ENCODE measurements at regions not wholly inside any gene's neighbourhood (a gene's known extent, or its start where the extent isn't known, plus 50 kb on each side); places are given as distances from the start of the nearest gene placed in this dataset.

DNA sequence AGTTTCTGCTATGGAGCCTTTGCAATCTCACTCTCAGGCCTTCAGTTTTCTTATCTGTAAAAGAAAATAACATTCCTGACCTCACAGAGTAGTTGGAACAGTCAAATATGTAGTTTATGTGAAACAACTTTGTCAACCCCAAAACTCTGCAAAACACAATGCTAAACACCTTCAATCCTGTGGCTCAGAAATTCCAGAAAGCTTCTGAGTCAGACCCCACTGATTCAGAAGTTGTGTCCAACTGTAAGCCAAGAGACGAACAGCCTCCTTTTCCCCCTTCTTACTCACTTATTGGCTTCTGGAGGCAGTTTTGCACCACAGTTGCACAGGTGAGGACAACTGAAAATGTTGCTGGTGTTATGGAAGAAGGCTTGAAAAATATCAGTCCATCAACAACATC, 52.9 kb downstream of the TMSB4Y start:
- H3K27me3 Mint-ChIP-seq (ENCODE audit: insufficient read depth), result no peaks in the 10 kb centered on the region
- no peak overlapping the region for H3K4me3 ChIP-seq (ENCODE audit: low read length)
- H3K9ac ChIP-seq (ENCODE audit: extremely low read depth, low read length, poor library complexity, severe bottlenecking), result no peak overlapping the region
- H3K4me3 Mint-ChIP-seq, result no peak overlapping the region
- DNase-seq, result no peak
- no peaks in the 10 kb centered on the region for H3K4me1 ChIP-seq (ENCODE audit: control insufficient read depth, insufficient read depth, low read length)
- no peaks in the 10 kb centered on the region for H3K9me3 ChIP-seq (ENCODE audit: control insufficient read depth, low read length)
- peaks cover 52% of the 10 kb centered on the region for H3K36me3 ChIP-seq (ENCODE audit: control insufficient read depth, insufficient read depth, low read length)
- 88% methylated on average over 1 of the region's 1 CpG; no CpG with 5 or more reads in 1 of the 2 experiments for WGBS, 2 experiments (ENCODE audit: insufficient coverage in 1 of 2, insufficient read length in 1 of 2)
- H3K36me3 Mint-ChIP-seq (ENCODE audit: low read depth), result no peaks in the 10 kb centered on the region
- no peak overlapping the region for H3K27ac ChIP-seq (ENCODE audit: low read depth, low read length)
- no peaks in the 10 kb centered on the region for H3K4me1 Mint-ChIP-seq
- no peak overlapping the region for H3K27ac Mint-ChIP-seq
- H3K27me3 ChIP-seq (ENCODE audit: control insufficient read depth, insufficient read depth, low read length, poor library complexity, severe bottlenecking), result no peaks in the 10 kb centered on the region
- no peaks in the 10 kb centered on the region for H3K9me3 Mint-ChIP-seq
- TF ChIP-seq, protein P1, sequence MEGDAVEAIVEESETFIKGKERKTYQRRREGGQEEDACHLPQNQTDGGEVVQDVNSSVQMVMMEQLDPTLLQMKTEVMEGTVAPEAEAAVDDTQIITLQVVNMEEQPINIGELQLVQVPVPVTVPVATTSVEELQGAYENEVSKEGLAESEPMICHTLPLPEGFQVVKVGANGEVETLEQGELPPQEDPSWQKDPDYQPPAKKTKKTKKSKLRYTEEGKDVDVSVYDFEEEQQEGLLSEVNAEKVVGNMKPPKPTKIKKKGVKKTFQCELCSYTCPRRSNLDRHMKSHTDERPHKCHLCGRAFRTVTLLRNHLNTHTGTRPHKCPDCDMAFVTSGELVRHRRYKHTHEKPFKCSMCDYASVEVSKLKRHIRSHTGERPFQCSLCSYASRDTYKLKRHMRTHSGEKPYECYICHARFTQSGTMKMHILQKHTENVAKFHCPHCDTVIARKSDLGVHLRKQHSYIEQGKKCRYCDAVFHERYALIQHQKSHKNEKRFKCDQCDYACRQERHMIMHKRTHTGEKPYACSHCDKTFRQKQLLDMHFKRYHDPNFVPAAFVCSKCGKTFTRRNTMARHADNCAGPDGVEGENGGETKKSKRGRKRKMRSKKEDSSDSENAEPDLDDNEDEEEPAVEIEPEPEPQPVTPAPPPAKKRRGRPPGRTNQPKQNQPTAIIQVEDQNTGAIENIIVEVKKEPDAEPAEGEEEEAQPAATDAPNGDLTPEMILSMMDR (conservative IDR thresholded peaks at IDR 0.05), result no peak

DNA sequence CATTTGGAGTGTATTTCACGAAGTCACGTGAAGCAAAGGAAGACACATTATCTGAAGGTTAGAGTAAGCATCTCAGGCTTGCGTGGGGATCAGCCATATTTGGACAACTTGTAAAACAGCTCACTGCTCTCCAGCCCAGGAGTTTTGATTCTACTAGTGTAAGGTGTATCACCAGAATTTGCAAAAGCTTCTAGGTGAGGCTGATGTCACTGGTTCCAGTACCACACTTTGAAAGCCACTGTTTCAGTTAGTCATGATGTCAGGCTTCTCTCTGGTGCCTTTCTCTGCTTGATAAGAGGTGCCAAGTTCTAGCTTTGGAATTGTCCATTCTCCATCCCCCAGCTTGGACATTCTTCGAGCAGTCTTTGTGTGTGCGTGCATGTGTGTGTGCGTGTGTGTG, 62.3 kb downstream of the TMSB4Y start:
- Histone ChIP-seq H3K27me3 (ENCODE audit: control insufficient read depth, insufficient read depth, low read length, poor library complexity, severe bottlenecking) (no peaks in the 10 kb centered on the region), H3K4me3 (ENCODE audit: low read length) (no peak overlapping the region), H3K27ac (ENCODE audit: low read depth, low read length) (no peak overlapping the region), H3K36me3 (ENCODE audit: control insufficient read depth, insufficient read depth, low read length) (peaks cover 60% of the 10 kb centered on the region), H3K9me3 (ENCODE audit: control insufficient read depth, low read length) (peaks cover 10% of the 10 kb centered on the region), H3K9ac (ENCODE audit: extremely low read depth, low read length, poor library complexity, severe bottlenecking) (no peak overlapping the region), H3K4me1 (ENCODE audit: control insufficient read depth, insufficient read depth, low read length) (no peaks in the 10 kb centered on the region)
- H3K36me3 Mint-ChIP-seq (ENCODE audit: low read depth), result no peaks in the 10 kb centered on the region
- no peak overlapping the region for H3K4me3 Mint-ChIP-seq
- DNase-seq, result no peak
- H3K27me3 Mint-ChIP-seq (ENCODE audit: insufficient read depth), result no peaks in the 10 kb centered on the region
- H3K27ac Mint-ChIP-seq, result no peak overlapping the region
- H3K4me1 Mint-ChIP-seq, result no peaks in the 10 kb centered on the region
- no peaks in the 10 kb centered on the region for H3K9me3 Mint-ChIP-seq
- TF ChIP-seq, protein P1 (conservative IDR thresholded peaks at IDR 0.05), result no peak
- WGBS, 2 experiments (ENCODE audit: insufficient coverage in 1 of 2, insufficient read length in 1 of 2), result 96% methylated on average over 6 of the region's 6 CpGs; no CpG with 5 or more reads in 1 of the 2 experiments

DNA sequence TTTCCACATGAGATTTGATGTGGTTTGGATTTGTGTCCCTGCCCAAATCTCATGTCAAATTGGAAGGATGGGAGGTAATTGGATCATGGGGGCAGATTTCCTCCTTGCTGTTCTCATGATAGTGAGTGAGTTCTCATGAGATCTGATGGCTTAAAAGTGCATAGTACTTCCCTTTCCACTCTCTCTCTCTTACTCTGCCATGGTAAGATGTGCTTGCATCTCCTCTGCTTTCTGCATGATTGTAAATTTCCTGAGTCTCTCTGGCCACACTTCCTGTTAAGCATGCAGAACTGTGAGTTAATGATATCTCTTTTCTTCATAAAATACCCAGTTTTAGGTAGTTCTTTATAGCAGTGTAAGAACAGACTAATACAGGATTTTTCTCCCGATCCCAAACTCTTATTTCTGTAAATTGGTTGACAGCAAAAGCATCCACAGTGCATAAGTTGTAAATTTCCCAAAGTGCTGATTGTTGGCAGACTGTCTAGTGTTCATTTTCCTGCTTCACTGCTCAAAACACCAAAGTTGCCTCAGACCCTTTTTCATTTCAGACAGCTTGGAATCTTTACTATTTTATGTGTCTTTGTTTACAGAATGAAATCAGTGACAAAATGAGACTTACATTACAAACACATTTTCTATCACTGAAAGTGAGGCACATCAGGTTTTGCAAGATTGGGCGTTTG, 86.6 kb downstream of the TMSB4Y start:
- Histone ChIP-seq H3K27ac (ENCODE audit: low read depth, low read length) (no peak overlapping the region), H3K4me3 (ENCODE audit: low read length) (no peak overlapping the region), H3K9me3 (ENCODE audit: control insufficient read depth, low read length) (peaks cover 20% of the 10 kb centered on the region), H3K27me3 (ENCODE audit: control insufficient read depth, insufficient read depth, low read length, poor library complexity, severe bottlenecking) (no peaks in the 10 kb centered on the region), H3K9ac (ENCODE audit: extremely low read depth, low read length, poor library complexity, severe bottlenecking) (no peak overlapping the region), H3K36me3 (ENCODE audit: control insufficient read depth, insufficient read depth, low read length) (peaks cover 57% of the 10 kb centered on the region), H3K4me1 (ENCODE audit: control insufficient read depth, insufficient read depth, low read length) (no peaks in the 10 kb centered on the region)
- Mint-ChIP-seq H3K36me3 (ENCODE audit: low read depth) (no peaks in the 10 kb centered on the region), H3K9me3 (no peaks in the 10 kb centered on the region), H3K4me1 (no peaks in the 10 kb centered on the region), H3K27ac (no peak overlapping the region), H3K27me3 (ENCODE audit: insufficient read depth) (no peaks in the 10 kb centered on the region), H3K4me3 (no peak overlapping the region)
- no peak for DNase-seq
- WGBS, 2 experiments (ENCODE audit: insufficient coverage in 1 of 2, insufficient read length in 1 of 2), result 100% methylated on average over 1 of the region's 2 CpGs
- TF ChIP-seq, protein P1 (conservative IDR thresholded peaks at IDR 0.05), result no peak
